ENCODE measurements at regions not wholly inside any gene's neighbourhood (a gene's known extent, or its start where the extent isn't known, plus 50 kb on each side); places are given as distances from the start of the nearest gene placed in this dataset.

GRCh38 chr3:124601190-124601589, 129.1 kb upstream of the UMPS start (continued):
- TF ChIP-seq TEAD4 (IDR thresholded peaks at IDR 0.05; ENCODE audit: low read depth, low read length) (no peak), TAF1 (IDR thresholded peaks at IDR 0.05; ENCODE audit: low read depth, low read length) (no peak), MAX (IDR thresholded peaks at IDR 0.05) (no peak)
